ENCODE measurements at regions not wholly inside any gene's neighbourhood (a gene's known extent, or its start where the extent isn't known, plus 50 kb on each side); places are given as distances from the start of the nearest gene placed in this dataset. TPM values are rescaled to one million over a fixed set of nuclear protein-coding genes. Genes with fewer than 3 reads are reported as not detected.

DNA sequence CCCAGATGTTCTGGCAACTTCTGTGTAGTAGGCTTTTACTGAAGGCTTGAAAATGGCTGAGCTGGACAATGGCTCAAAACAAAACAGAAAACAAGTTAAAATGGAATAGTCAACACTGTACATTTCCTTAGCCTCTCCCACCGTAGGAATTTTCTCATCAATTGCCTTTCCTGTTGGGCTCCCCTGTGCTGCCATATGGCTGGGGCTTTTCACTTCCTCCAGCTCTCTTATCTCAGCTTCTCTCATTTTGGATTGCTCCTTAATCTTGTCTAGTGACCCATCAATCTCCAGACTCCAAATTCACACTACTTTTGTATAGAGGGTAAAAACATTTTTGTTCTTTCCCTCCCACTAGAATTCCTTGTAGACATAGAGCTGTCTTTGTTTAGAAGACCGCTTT is 50.4 kb upstream of the RPH3A start:
- Histone ChIP-seq H3K4me3 (replicated peaks in 1 of 2; ENCODE audit: low read depth in 1 of 2, low read length in 2 of 2) (no peak overlapping the region), H3K4me1 (ENCODE audit: control insufficient read depth in 1 of 2, insufficient read depth in 2 of 2, low read length in 2 of 2) (no peaks in the 10 kb centered on the region), H3K27me3 (ENCODE audit: insufficient read depth, low read length) (peaks cover 93% of the 10 kb centered on the region), H3K9me3 (ENCODE audit: control insufficient read depth in 1 of 2, insufficient read depth in 1 of 2, low read depth in 1 of 2, low read length in 2 of 2) (no peaks in the 10 kb centered on the region), H3K9ac (ENCODE audit: low read length) (no peak overlapping the region), H3K36me3 (ENCODE audit: control insufficient read depth in 1 of 2, insufficient read depth in 2 of 2, low read length in 2 of 2) (no peaks in the 10 kb centered on the region), H3K79me2 (ENCODE audit: insufficient read depth, low read length) (no peaks in the 10 kb centered on the region), H4K20me1 (ENCODE audit: insufficient read depth) (no peaks in the 10 kb centered on the region), H2AFZ (ENCODE audit: low read depth, low read length, poor library complexity, severe bottlenecking) (no peak overlapping the region), H3K27ac (ENCODE audit: low read depth, low read length) (no peak overlapping the region), H3K9me2 (ENCODE audit: insufficient read depth) (no peaks in the 10 kb centered on the region), H3K4me2 (ENCODE audit: low read length) (no peak overlapping the region)
- ChIA-PET RAD21 (ENCODE audit: low non-redundant PET in 1 of 2, low total read pairs in 2 of 2, uncharacterized antibody in 2 of 2, unreplicated experiment in 2 of 2) (no interaction called here), CTCF (no interaction called here), POLR2A (no interaction called here)
- no TSS peak for BruUV-seq (replicated peaks)
- DNase-seq (ENCODE audit: low read depth, low spot score) (no peak), ATAC-seq (no peak)
- intact Hi-C loops (cut with micrococcal nuclease): no loop called here
- TF ChIP-seq SIN3A (IDR thresholded peaks at IDR 0.05; ENCODE audit: low read depth) (no peak), CEBPB (IDR thresholded peaks at IDR 0.05; ENCODE audit: low read depth) (no peak), SP1 (IDR thresholded peaks at IDR 0.05; ENCODE audit: low read depth) (no peak), RAD21 (IDR thresholded peaks at IDR 0.05; ENCODE audit: low read depth) (no peak)
- TF ChIP-seq, protein P1, sequence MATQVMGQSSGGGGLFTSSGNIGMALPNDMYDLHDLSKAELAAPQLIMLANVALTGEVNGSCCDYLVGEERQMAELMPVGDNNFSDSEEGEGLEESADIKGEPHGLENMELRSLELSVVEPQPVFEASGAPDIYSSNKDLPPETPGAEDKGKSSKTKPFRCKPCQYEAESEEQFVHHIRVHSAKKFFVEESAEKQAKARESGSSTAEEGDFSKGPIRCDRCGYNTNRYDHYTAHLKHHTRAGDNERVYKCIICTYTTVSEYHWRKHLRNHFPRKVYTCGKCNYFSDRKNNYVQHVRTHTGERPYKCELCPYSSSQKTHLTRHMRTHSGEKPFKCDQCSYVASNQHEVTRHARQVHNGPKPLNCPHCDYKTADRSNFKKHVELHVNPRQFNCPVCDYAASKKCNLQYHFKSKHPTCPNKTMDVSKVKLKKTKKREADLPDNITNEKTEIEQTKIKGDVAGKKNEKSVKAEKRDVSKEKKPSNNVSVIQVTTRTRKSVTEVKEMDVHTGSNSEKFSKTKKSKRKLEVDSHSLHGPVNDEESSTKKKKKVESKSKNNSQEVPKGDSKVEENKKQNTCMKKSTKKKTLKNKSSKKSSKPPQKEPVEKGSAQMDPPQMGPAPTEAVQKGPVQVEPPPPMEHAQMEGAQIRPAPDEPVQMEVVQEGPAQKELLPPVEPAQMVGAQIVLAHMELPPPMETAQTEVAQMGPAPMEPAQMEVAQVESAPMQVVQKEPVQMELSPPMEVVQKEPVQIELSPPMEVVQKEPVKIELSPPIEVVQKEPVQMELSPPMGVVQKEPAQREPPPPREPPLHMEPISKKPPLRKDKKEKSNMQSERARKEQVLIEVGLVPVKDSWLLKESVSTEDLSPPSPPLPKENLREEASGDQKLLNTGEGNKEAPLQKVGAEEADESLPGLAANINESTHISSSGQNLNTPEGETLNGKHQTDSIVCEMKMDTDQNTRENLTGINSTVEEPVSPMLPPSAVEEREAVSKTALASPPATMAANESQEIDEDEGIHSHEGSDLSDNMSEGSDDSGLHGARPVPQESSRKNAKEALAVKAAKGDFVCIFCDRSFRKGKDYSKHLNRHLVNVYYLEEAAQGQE (IDR thresholded peaks at IDR 0.05; ENCODE audit: low read depth): no peak

Small RNA genes in the stretch of these regions (microRNA-seq; reads per million reads assigned to microRNA genes)
- not detected for gene MIR1302-1 (ENCODE audit: borderline number of aligned reads)
